HEK293 (cell line): ENCODE measurements at regions not wholly inside any gene's neighbourhood (a gene's known extent, or its start where the extent isn't known, plus 50 kb on each side); places are given as distances from the start of the nearest gene placed in this dataset.

Source experiments
- CTCF ChIP-seq: fragments of 450-650 bp; formaldehyde crosslinking; IDR thresholded peaks from 2 replicates; pipeline ENCODE4 v1.5.1; 2016; ENCODE audit warnings: missing biosample characterization, missing genetic modification characterization
- GFI1B ChIP-seq: fragments of 450-650 bp; formaldehyde crosslinking; IDR thresholded peaks from 2 replicates; pipeline ENCODE4 v1.5.1; 2016; ENCODE audit warnings: missing biosample characterization, missing genetic modification characterization
- GLI4 ChIP-seq: fragments of 450-650 bp; formaldehyde crosslinking; IDR thresholded peaks from 2 replicates; pipeline ENCODE4 v1.5.1; 2016; ENCODE audit warnings: missing biosample characterization, missing genetic modification characterization
- ZEB2 ChIP-seq: fragments of 450-650 bp; formaldehyde crosslinking; IDR thresholded peaks from 2 replicates; pipeline ENCODE4 v1.5.1; 2016; ENCODE audit warnings: missing biosample characterization, missing genetic modification characterization
- ZNF10 ChIP-seq: fragments of 450-650 bp; formaldehyde crosslinking; IDR thresholded peaks from 2 replicates; pipeline ENCODE4 v1.5.1; 2017; ENCODE audit warnings: missing biosample characterization, missing genetic modification characterization
- ZNF639 ChIP-seq: fragments of 450-650 bp; formaldehyde crosslinking; IDR thresholded peaks from 2 replicates; pipeline ENCODE4 v1.5.1; 2016; ENCODE audit warnings: missing biosample characterization, missing genetic modification characterization
- ZXDB ChIP-seq: fragments of 450-650 bp; formaldehyde crosslinking; IDR thresholded peaks from 2 replicates; pipeline ENCODE4 v1.5.1; 2016; ENCODE audit warnings: missing biosample characterization, missing genetic modification characterization
- TF ChIP-seq, protein P1 (sequence below): fragments of 450-650 bp; formaldehyde crosslinking; IDR thresholded peaks from 2 replicates; pipeline ENCODE4 v1.5.1; 2016; ENCODE audit warnings: missing biosample characterization, missing genetic modification characterization, low read depth
- TF ChIP-seq, protein P2 (sequence below): fragments of 450-650 bp; formaldehyde crosslinking; IDR thresholded peaks from 2 replicates; pipeline ENCODE4 v1.5.1; 2016; ENCODE audit warnings: missing biosample characterization, missing genetic modification characterization

DNA sequence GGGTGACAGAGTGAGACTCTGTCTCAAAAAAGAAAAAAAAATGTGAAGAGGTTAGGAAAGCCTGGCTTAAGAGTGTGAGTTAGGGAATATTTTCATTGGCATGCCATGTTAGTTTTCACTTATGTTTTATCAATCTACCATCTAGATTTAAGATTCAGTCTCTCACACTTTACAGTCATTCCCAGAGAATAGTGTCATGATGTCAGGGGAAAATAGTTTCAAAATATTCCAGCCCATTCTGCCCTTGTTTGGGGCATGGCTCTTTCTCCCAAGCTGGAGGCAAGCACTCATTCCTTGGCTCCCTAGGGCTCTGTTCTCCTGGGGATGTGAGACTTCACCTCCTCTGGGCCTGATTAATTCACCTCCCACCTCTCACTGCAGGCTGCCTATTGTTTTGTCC, 331.5 kb downstream of the CXCL12 start:
- no peak for TF ChIP-seq ZEB2 (tag by site-specific recombination)
- TF ChIP-seq, protein P1, sequence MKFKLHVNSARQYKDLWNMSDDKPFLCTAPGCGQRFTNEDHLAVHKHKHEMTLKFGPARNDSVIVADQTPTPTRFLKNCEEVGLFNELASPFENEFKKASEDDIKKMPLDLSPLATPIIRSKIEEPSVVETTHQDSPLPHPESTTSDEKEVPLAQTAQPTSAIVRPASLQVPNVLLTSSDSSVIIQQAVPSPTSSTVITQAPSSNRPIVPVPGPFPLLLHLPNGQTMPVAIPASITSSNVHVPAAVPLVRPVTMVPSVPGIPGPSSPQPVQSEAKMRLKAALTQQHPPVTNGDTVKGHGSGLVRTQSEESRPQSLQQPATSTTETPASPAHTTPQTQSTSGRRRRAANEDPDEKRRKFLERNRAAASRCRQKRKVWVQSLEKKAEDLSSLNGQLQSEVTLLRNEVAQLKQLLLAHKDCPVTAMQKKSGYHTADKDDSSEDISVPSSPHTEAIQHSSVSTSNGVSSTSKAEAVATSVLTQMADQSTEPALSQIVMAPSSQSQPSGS (tag by site-specific recombination): no peak
- TF ChIP-seq, protein P2, sequence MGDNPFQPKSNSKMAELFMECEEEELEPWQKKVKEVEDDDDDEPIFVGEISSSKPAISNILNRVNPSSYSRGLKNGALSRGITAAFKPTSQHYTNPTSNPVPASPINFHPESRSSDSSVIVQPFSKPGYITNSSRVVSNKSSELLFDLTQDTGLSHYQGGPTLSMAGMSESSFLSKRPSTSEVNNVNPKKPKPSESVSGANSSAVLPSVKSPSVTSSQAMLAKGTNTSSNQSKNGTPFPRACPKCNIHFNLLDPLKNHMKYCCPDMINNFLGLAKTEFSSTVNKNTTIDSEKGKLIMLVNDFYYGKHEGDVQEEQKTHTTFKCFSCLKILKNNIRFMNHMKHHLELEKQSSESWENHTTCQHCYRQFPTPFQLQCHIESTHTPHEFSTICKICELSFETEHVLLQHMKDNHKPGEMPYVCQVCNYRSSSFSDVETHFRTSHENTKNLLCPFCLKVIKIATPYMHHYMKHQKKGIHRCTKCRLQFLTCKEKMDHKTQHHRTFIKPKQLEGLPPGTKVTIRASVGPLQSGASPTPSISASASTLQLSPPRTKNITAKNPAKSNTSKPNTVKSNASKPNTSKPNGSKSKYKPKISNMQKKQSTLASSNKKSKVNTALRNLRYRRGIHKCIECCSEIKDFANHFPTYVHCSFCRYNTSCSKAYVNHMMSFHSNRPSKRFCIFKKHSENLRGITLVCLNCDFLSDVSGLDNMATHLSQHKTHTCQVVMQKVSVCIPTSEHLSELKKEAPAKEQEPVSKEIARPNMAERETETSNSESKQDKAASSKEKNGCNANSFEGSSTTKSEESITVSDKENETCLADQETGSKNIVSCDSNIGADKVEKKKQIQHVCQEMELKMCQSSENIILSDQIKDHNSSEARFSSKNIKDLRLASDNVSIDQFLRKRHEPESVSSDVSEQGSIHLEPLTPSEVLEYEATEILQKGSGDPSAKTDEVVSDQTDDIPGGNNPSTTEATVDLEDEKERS (tag by site-specific recombination): no peak
- TF ChIP-seq ZNF639 (tag by site-specific recombination): no peak
- no peak for TF ChIP-seq GLI4 (tag by site-specific recombination)
- TF ChIP-seq CTCF: no peak
- TF ChIP-seq ZXDB: no peak
- no peak for TF ChIP-seq GFI1B
- TF ChIP-seq ZNF10 (tag by site-specific recombination): no peak
